DND-41 (cell line): ENCODE measurements at regions not wholly inside any gene's neighbourhood (a gene's known extent, or its start where the extent isn't known, plus 50 kb on each side); places are given as distances from the start of the nearest gene placed in this dataset.

Experiments used
- ATAC-seq: fragments of 200-7000 bp; cut with Tn5 transposase; 3 replicates; pipeline ENCODE4 v1.9.1; 2021; ENCODE audit warnings: low read depth; ENCODE audit not compliant: insufficient read depth
- DNase-seq: peaks from one replicate; pipeline ENCODE4 v3.0.0-alpha.2; 2020
- H2AFZ ChIP-seq: 2 replicates; pipeline ENCODE4 v1.6.0; 2012; ENCODE audit warnings: low read depth, low read length
- H3K27ac ChIP-seq: 2 replicates; pipeline ENCODE4 v1.5.1; 2012; ENCODE audit warnings: low read length, inconsistent platforms
- H3K27me3 ChIP-seq: fragments of 200-600 bp; sonication (generic); 2 replicates; pipeline ENCODE4 v1.6.0; 2012; ENCODE audit warnings: low read length, mild to moderate bottlenecking, inconsistent platforms; ENCODE audit not compliant: insufficient read depth, poor library complexity
- H3K36me3 ChIP-seq: 2 replicates; pipeline ENCODE4 v1.5.1; 2012; ENCODE audit warnings: low read length, inconsistent platforms; ENCODE audit not compliant: insufficient read depth
- H3K4me1 ChIP-seq: 2 replicates; pipeline ENCODE4 v1.5.1; 2012; ENCODE audit warnings: mild to moderate bottlenecking, low read length; ENCODE audit not compliant: insufficient read depth
- H3K4me2 ChIP-seq: 2 replicates; pipeline ENCODE4 v1.6.0; 2012; ENCODE audit warnings: mild to moderate bottlenecking, moderate library complexity, low read length, inconsistent platforms; ENCODE audit not compliant: insufficient read depth
- H3K4me3 ChIP-seq, 2 experiments: fragments of 200-600 bp in 1 of 2; shearing (Covaris generic) in 1 of 2; 2 replicates each; pipeline ENCODE4 v1.5.1; 2012 to 2016; ENCODE audit warnings: inconsistent platforms in 2 of 2, low read length in 2 of 2, mild to moderate bottlenecking in 2 of 2, low read depth in 1 of 2, moderate library complexity in 1 of 2
- H3K79me2 ChIP-seq: 2 replicates; pipeline ENCODE4 v1.6.0; 2012; ENCODE audit warnings: low read length, inconsistent platforms; ENCODE audit not compliant: insufficient read depth
- H3K9ac ChIP-seq: 2 replicates; pipeline ENCODE4 v1.6.0; 2012; ENCODE audit warnings: low read depth, mild to moderate bottlenecking, inconsistent platforms, low read length, moderate library complexity
- H3K9me3 ChIP-seq: 2 replicates; pipeline ENCODE4 v1.5.1; 2012; ENCODE audit warnings: low read length, moderate library complexity, mild to moderate bottlenecking, inconsistent platforms; ENCODE audit not compliant: insufficient read depth, severe bottlenecking
- H4K20me1 ChIP-seq: 2 replicates; pipeline ENCODE4 v1.6.0; 2012; ENCODE audit warnings: low read length; ENCODE audit not compliant: insufficient read depth
- CTCF ChIP-seq: IDR thresholded peaks from 2 replicates; pipeline ENCODE4 v1.5.1; 2012; ENCODE audit warnings: borderline replicate concordance, low read length, moderate library complexity, mild to moderate bottlenecking; ENCODE audit not compliant: poor library complexity, severe bottlenecking; ENCODE audit errors: extremely low read depth
- EZH2 ChIP-seq: IDR thresholded peaks from 3 replicates; pipeline ENCODE4 v1.6.1; 2012; ENCODE audit warnings: borderline replicate concordance, low read depth, mild to moderate bottlenecking, moderate library complexity, low read length, inconsistent platforms; ENCODE audit not compliant: severe bottlenecking

- H3K36me3 ChIP-seq, result no peaks in the 10 kb centered on the region
- no peak overlapping the region for H3K9ac ChIP-seq
- H2AFZ ChIP-seq, result no peak overlapping the region
- H3K9me3 ChIP-seq, result no peaks in the 10 kb centered on the region
- H4K20me1 ChIP-seq, result no peaks in the 10 kb centered on the region
- ATAC-seq, result no peak
- H3K27me3 ChIP-seq, result no peaks in the 10 kb centered on the region
- H3K27ac ChIP-seq, result no peak overlapping the region
- no peak overlapping the region for H3K4me3 ChIP-seq
- no peak overlapping the region for H3K4me2 ChIP-seq
- TF ChIP-seq EZH2 (no peak), CTCF (no peak)
- no peaks in the 10 kb centered on the region for H3K4me1 ChIP-seq
- no peak for DNase-seq
- H3K79me2 ChIP-seq, result no peaks in the 10 kb centered on the region
Observed at GRCh38 chr12:23088594-23088993, 463.6 kb downstream of the ETNK1 start.

GRCh38 chr12:23093488-23093887 lies 468.5 kb downstream of the ETNK1 start:
- Histone ChIP-seq H3K4me3 (no peak overlapping the region), H3K79me2 (no peaks in the 10 kb centered on the region), H3K9me3 (no peaks in the 10 kb centered on the region), H2AFZ (no peak overlapping the region), H3K4me1 (no peaks in the 10 kb centered on the region), H3K36me3 (no peaks in the 10 kb centered on the region), H4K20me1 (no peaks in the 10 kb centered on the region), H3K27me3 (no peaks in the 10 kb centered on the region), H3K27ac (no peak overlapping the region), H3K9ac (no peak overlapping the region), H3K4me2 (no peak overlapping the region)
- TF ChIP-seq EZH2, result no peak
- no peak for TF ChIP-seq CTCF
- DNase-seq (no peak), ATAC-seq (no peak)

- no peak for ATAC-seq
- Histone ChIP-seq H3K36me3 (no peaks in the 10 kb centered on the region), H3K27ac (no peak overlapping the region), H3K79me2 (no peaks in the 10 kb centered on the region), H3K9ac (no peak overlapping the region), H3K4me3 (no peak overlapping the region), H4K20me1 (no peaks in the 10 kb centered on the region), H3K27me3 (no peaks in the 10 kb centered on the region), H3K4me1 (no peaks in the 10 kb centered on the region), H3K9me3 (no peaks in the 10 kb centered on the region), H2AFZ (no peak overlapping the region), H3K4me2 (no peak overlapping the region)
- no peak for DNase-seq
- no peak for TF ChIP-seq CTCF
- no peak for TF ChIP-seq EZH2
Observed at GRCh38 chr12:23096321-23096720, 471.4 kb downstream of the ETNK1 start.

GRCh38 chr12:23098110-23098509 lies 473.1 kb downstream of the ETNK1 start:
- Histone ChIP-seq H3K27me3 (no peaks in the 10 kb centered on the region), H3K4me2 (no peak overlapping the region), H4K20me1 (no peaks in the 10 kb centered on the region), H3K79me2 (no peaks in the 10 kb centered on the region), H2AFZ (no peak overlapping the region), H3K9ac (no peak overlapping the region), H3K4me1 (no peaks in the 10 kb centered on the region), H3K27ac (no peak overlapping the region), H3K4me3 (no peak overlapping the region), H3K36me3 (no peaks in the 10 kb centered on the region), H3K9me3 (no peaks in the 10 kb centered on the region)
- DNase-seq (no peak), ATAC-seq (no peak)
- TF ChIP-seq EZH2 (no peak), CTCF (no peak)
